ENCODE measurements at regions not wholly inside any gene's neighbourhood (a gene's known extent, or its start where the extent isn't known, plus 50 kb on each side); places are given as distances from the start of the nearest gene placed in this dataset.

DNA sequence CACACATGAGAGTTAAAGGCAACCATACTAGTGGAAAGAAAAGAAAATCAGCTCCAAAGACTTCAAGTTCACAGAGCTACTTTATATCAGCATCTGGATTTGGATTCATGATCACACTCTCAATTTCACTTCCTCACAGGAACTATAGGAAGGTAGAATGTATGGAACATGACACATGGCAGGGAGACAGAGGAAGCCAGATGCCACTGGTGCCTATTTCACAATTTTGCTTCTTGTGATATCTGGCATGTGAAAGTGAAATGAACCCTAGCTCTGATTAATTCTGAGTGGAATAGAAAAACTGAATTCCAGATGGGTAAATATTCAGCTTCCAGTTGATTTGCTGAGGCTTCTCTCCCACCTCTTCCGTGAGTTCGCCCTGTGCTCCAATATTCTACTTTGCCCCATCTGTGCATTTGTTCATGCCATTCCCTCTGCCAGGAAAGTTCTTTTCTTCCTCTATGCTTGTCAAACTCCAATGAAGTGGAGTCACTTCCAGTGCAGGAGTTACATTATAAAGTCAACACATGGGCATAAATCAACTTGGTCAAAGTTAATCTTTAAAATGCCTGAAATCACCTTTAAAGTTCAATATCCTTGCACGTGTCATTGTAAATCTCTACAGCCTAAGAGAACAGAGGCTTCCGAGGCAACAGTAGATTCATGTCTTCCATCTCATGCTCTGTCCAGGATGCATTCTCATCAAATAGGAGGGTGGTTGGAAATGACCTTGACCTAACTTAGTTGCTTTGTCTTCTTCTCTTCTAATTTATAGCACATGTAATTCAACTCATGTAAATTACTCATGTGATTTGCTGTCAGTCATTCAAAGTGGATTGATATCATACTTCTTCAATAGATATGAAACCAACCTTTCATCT, 275.3 kb downstream of the HIVEP2 start:
- Mint-ChIP-seq H3K4me1 (peaks cover 22% of the 10 kb centered on the region), H3K4me3 (no peak overlapping the region), H3K36me3 (peaks cover 9% of the 10 kb centered on the region), H3K27me3 (ENCODE audit: low read depth) (no peaks in the 10 kb centered on the region), H3K9me3 (peaks cover 28% of the 10 kb centered on the region), H3K27ac (no peak overlapping the region)
- DNase-seq (ENCODE audit: low spot score) (no peak), ATAC-seq (no peak)
- ChIA-PET CTCF (no interaction called here), POLR2A (no interaction called here)
- no peak for TF ChIP-seq RELA (CRISPR knock-in tag; IDR thresholded peaks at IDR 0.05; ENCODE audit: borderline replicate concordance)
- TF ChIP-seq, protein P1, sequence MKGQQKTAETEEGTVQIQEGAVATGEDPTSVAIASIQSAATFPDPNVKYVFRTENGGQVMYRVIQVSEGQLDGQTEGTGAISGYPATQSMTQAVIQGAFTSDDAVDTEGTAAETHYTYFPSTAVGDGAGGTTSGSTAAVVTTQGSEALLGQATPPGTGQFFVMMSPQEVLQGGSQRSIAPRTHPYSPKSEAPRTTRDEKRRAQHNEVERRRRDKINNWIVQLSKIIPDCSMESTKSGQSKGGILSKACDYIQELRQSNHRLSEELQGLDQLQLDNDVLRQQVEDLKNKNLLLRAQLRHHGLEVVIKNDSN (CRISPR knock-in tag; IDR thresholded peaks at IDR 0.05) = no peak
- TF ChIP-seq, protein P2, sequence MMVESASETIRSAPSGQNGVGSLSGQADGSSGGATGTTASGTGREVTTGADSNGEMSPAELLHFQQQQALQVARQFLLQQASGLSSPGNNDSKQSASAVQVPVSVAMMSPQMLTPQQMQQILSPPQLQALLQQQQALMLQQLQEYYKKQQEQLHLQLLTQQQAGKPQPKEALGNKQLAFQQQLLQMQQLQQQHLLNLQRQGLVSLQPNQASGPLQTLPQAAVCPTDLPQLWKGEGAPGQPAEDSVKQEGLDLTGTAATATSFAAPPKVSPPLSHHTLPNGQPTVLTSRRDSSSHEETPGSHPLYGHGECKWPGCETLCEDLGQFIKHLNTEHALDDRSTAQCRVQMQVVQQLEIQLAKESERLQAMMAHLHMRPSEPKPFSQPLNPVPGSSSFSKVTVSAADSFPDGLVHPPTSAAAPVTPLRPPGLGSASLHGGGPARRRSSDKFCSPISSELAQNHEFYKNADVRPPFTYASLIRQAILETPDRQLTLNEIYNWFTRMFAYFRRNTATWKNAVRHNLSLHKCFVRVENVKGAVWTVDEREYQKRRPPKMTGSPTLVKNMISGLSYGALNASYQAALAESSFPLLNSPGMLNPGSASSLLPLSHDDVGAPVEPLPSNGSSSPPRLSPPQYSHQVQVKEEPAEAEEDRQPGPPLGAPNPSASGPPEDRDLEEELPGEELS (CRISPR knock-in tag; IDR thresholded peaks at IDR 0.05) = no peak
- TF ChIP-seq RORB (CRISPR knock-in tag; IDR thresholded peaks at IDR 0.05) = no peak
- TF ChIP-seq, protein P3, sequence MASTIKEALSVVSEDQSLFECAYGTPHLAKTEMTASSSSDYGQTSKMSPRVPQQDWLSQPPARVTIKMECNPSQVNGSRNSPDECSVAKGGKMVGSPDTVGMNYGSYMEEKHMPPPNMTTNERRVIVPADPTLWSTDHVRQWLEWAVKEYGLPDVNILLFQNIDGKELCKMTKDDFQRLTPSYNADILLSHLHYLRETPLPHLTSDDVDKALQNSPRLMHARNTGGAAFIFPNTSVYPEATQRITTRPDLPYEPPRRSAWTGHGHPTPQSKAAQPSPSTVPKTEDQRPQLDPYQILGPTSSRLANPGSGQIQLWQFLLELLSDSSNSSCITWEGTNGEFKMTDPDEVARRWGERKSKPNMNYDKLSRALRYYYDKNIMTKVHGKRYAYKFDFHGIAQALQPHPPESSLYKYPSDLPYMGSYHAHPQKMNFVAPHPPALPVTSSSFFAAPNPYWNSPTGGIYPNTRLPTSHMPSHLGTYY (CRISPR knock-in tag; IDR thresholded peaks at IDR 0.05) = no peak

DNA sequence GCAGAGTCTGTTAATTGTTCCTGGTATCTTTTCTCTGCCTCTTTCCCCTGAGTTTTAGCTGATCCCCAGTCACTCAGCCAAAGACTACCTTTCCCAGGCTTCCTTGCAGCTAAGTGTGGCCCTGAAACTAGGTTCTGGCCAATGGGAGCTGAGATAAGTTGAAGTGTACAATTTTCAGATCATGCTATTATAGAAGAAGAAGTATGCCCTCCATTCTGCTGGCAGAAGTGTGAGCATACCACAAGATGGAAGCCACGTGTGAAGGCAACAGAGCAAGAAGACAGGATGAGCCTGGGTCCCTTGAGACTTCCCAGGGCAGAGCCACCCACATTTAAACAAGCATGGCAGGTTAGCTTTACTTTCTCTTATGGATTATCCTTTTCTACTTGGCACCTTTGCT, 273.2 kb downstream of the HIVEP2 start:
- ChIA-PET POLR2A (no interaction called here), CTCF (no interaction called here)
- no peak overlapping the region for H3K27ac Mint-ChIP-seq
- peaks cover 17% of the 10 kb centered on the region for H3K9me3 Mint-ChIP-seq
- ATAC-seq = no peak
- H3K27me3 Mint-ChIP-seq (ENCODE audit: low read depth) = peaks cover 2% of the 10 kb centered on the region; the same call in 1 of the 2 replicates
- H3K4me1 Mint-ChIP-seq = peaks cover 28% of the 10 kb centered on the region
- H3K4me3 Mint-ChIP-seq = no peak overlapping the region
- DNase-seq (ENCODE audit: low spot score) = no peak
- H3K36me3 Mint-ChIP-seq = no peaks in the 10 kb centered on the region
- TF ChIP-seq CREM (CRISPR knock-in tag; IDR thresholded peaks at IDR 0.05) (no peak), FOXP1 (CRISPR knock-in tag; IDR thresholded peaks at IDR 0.05; ENCODE audit: borderline replicate concordance) (no peak), SMAD3 (CRISPR knock-in tag; IDR thresholded peaks at IDR 0.05; ENCODE audit: borderline replicate concordance) (no peak), KAT7 (CRISPR knock-in tag; IDR thresholded peaks at IDR 0.05; ENCODE audit: borderline replicate concordance) (no peak), TP53 (CRISPR knock-in tag; IDR thresholded peaks at IDR 0.05) (no peak)
- TF ChIP-seq, protein P4, sequence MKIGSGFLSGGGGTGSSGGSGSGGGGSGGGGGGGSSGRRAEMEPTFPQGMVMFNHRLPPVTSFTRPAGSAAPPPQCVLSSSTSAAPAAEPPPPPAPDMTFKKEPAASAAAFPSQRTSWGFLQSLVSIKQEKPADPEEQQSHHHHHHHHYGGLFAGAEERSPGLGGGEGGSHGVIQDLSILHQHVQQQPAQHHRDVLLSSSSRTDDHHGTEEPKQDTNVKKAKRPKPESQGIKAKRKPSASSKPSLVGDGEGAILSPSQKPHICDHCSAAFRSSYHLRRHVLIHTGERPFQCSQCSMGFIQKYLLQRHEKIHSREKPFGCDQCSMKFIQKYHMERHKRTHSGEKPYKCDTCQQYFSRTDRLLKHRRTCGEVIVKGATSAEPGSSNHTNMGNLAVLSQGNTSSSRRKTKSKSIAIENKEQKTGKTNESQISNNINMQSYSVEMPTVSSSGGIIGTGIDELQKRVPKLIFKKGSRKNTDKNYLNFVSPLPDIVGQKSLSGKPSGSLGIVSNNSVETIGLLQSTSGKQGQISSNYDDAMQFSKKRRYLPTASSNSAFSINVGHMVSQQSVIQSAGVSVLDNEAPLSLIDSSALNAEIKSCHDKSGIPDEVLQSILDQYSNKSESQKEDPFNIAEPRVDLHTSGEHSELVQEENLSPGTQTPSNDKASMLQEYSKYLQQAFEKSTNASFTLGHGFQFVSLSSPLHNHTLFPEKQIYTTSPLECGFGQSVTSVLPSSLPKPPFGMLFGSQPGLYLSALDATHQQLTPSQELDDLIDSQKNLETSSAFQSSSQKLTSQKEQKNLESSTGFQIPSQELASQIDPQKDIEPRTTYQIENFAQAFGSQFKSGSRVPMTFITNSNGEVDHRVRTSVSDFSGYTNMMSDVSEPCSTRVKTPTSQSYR (CRISPR knock-in tag; IDR thresholded peaks at IDR 0.05) = no peak
- TF ChIP-seq, protein P5, sequence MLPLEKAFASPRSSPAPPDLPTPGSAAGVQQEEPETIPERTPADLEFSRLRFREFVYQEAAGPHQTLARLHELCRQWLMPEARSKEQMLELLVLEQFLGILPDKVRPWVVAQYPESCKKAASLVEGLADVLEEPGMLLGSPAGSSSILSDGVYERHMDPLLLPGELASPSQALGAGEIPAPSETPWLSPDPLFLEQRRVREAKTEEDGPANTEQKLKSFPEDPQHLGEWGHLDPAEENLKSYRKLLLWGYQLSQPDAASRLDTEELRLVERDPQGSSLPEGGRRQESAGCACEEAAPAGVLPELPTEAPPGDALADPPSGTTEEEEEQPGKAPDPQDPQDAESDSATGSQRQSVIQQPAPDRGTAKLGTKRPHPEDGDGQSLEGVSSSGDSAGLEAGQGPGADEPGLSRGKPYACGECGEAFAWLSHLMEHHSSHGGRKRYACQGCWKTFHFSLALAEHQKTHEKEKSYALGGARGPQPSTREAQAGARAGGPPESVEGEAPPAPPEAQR (CRISPR knock-in tag; IDR thresholded peaks at IDR 0.05) = no peak
- TF ChIP-seq, protein P6, sequence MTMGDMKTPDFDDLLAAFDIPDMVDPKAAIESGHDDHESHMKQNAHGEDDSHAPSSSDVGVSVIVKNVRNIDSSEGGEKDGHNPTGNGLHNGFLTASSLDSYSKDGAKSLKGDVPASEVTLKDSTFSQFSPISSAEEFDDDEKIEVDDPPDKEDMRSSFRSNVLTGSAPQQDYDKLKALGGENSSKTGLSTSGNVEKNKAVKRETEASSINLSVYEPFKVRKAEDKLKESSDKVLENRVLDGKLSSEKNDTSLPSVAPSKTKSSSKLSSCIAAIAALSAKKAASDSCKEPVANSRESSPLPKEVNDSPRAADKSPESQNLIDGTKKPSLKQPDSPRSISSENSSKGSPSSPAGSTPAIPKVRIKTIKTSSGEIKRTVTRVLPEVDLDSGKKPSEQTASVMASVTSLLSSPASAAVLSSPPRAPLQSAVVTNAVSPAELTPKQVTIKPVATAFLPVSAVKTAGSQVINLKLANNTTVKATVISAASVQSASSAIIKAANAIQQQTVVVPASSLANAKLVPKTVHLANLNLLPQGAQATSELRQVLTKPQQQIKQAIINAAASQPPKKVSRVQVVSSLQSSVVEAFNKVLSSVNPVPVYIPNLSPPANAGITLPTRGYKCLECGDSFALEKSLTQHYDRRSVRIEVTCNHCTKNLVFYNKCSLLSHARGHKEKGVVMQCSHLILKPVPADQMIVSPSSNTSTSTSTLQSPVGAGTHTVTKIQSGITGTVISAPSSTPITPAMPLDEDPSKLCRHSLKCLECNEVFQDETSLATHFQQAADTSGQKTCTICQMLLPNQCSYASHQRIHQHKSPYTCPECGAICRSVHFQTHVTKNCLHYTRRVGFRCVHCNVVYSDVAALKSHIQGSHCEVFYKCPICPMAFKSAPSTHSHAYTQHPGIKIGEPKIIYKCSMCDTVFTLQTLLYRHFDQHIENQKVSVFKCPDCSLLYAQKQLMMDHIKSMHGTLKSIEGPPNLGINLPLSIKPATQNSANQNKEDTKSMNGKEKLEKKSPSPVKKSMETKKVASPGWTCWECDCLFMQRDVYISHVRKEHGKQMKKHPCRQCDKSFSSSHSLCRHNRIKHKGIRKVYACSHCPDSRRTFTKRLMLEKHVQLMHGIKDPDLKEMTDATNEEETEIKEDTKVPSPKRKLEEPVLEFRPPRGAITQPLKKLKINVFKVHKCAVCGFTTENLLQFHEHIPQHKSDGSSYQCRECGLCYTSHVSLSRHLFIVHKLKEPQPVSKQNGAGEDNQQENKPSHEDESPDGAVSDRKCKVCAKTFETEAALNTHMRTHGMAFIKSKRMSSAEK (CRISPR knock-in tag; IDR thresholded peaks at IDR 0.05; ENCODE audit: borderline replicate concordance) = no peak
- TF ChIP-seq, protein P7, sequence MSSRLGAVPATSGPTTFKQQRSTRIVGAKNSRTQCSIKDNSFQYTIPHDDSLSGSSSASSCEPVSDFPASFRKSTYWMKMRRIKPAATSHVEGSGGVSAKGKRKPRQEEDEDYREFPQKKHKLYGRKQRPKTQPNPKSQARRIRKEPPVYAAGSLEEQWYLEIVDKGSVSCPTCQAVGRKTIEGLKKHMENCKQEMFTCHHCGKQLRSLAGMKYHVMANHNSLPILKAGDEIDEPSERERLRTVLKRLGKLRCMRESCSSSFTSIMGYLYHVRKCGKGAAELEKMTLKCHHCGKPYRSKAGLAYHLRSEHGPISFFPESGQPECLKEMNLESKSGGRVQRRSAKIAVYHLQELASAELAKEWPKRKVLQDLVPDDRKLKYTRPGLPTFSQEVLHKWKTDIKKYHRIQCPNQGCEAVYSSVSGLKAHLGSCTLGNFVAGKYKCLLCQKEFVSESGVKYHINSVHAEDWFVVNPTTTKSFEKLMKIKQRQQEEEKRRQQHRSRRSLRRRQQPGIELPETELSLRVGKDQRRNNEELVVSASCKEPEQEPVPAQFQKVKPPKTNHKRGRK (CRISPR knock-in tag; IDR thresholded peaks at IDR 0.05; ENCODE audit: borderline replicate concordance) = no peak
- TF ChIP-seq, protein P3 (CRISPR knock-in tag; IDR thresholded peaks at IDR 0.05) = no peak
- TF ChIP-seq, protein P8, sequence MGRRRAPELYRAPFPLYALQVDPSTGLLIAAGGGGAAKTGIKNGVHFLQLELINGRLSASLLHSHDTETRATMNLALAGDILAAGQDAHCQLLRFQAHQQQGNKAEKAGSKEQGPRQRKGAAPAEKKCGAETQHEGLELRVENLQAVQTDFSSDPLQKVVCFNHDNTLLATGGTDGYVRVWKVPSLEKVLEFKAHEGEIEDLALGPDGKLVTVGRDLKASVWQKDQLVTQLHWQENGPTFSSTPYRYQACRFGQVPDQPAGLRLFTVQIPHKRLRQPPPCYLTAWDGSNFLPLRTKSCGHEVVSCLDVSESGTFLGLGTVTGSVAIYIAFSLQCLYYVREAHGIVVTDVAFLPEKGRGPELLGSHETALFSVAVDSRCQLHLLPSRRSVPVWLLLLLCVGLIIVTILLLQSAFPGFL (CRISPR knock-in tag; IDR thresholded peaks at IDR 0.05; ENCODE audit: borderline replicate concordance) = no peak

Measured in WTC11 (cell line).